ENCODE measurements at regions not wholly inside any gene's neighbourhood (a gene's known extent, or its start where the extent isn't known, plus 50 kb on each side); places are given as distances from the start of the nearest gene placed in this dataset.
"Not testable (repeated sequence)": the region's sequence is repeated elsewhere in the genome, so short reads cannot be mapped to it uniquely, and the experiment has no call there.

- no peak overlapping the region for H3K4me3 Mint-ChIP-seq
- no peaks in the 10 kb centered on the region for H3K27me3 Mint-ChIP-seq
- peaks cover 2% of the 10 kb centered on the region for H3K36me3 Mint-ChIP-seq
- no peak overlapping the region for H3K27ac Mint-ChIP-seq
- peaks cover 0 to 5% (median 2%) of the 10 kb centered on the region in 3 donors for H3K9me3 Mint-ChIP-seq
- H3K4me1 Mint-ChIP-seq: no peaks in the 10 kb centered on the region
Observed at GRCh38 chr13:55654243-55654642, 1486.5 kb upstream of the PRR20A start.

- H3K27ac Mint-ChIP-seq, H3K4me1 Mint-ChIP-seq, H3K4me3 Mint-ChIP-seq, H3K27me3 Mint-ChIP-seq, H3K36me3 Mint-ChIP-seq, H3K9me3 Mint-ChIP-seq: not testable (repeated sequence)
Observed at GRCh38 chr13:55660264-55660663, 1480.5 kb upstream of the PRR20A start.

- no peaks in the 10 kb centered on the region for H3K27me3 Mint-ChIP-seq
- H3K27ac Mint-ChIP-seq: no peak overlapping the region
- H3K4me1 Mint-ChIP-seq: no peaks in the 10 kb centered on the region
- no peaks in the 10 kb centered on the region for H3K36me3 Mint-ChIP-seq
- H3K4me3 Mint-ChIP-seq: no peak overlapping the region
- H3K9me3 Mint-ChIP-seq: peaks cover 2 to 8% (median 4%) of the 10 kb centered on the region in 3 donors
Observed at GRCh38 chr13:55660851-55661250, 1479.9 kb upstream of the PRR20A start.

GRCh38 chr13:55661505-55661904 lies 1479.2 kb upstream of the PRR20A start:
- Mint-ChIP-seq H3K27ac (no peak overlapping the region), H3K36me3 (no peaks in the 10 kb centered on the region), H3K4me3 (no peak overlapping the region), H3K9me3 (peaks cover 2 to 11% (median 4%) of the 10 kb centered on the region in 3 donors), H3K4me1 (no peaks in the 10 kb centered on the region), H3K27me3 (no peaks in the 10 kb centered on the region)

- H3K27ac Mint-ChIP-seq: no peak overlapping the region
- H3K4me3 Mint-ChIP-seq: no peak overlapping the region
- H3K4me1 Mint-ChIP-seq: no peaks in the 10 kb centered on the region
- H3K9me3 Mint-ChIP-seq: peaks cover 4 to 9% (median 6%) of the 10 kb centered on the region in 3 donors
- no peaks in the 10 kb centered on the region for H3K27me3 Mint-ChIP-seq
- H3K36me3 Mint-ChIP-seq: no peaks in the 10 kb centered on the region
Observed at GRCh38 chr13:55664178-55664577, 1476.5 kb upstream of the PRR20A start.

GRCh38 chr13:55669051-55669450 lies 1471.7 kb upstream of the PRR20A start:
- H3K27ac Mint-ChIP-seq: no peak overlapping the region
- no peaks in the 10 kb centered on the region for H3K27me3 Mint-ChIP-seq
- H3K9me3 Mint-ChIP-seq: peaks cover 3 to 17% (median 5%) of the 10 kb centered on the region in 3 donors
- no peaks in the 10 kb centered on the region for H3K4me1 Mint-ChIP-seq
- H3K4me3 Mint-ChIP-seq: no peak overlapping the region
- H3K36me3 Mint-ChIP-seq: no peaks in the 10 kb centered on the region

GRCh38 chr13:55673910-55674309 lies 1466.8 kb upstream of the PRR20A start:
- H3K9me3 Mint-ChIP-seq: peaks cover 0 to 17% (median 0%) of the 10 kb centered on the region in 3 donors
- no peaks in the 10 kb centered on the region for H3K4me1 Mint-ChIP-seq
- H3K27me3 Mint-ChIP-seq: no peaks in the 10 kb centered on the region
- H3K4me3 Mint-ChIP-seq: no peak overlapping the region
- H3K27ac Mint-ChIP-seq: no peak overlapping the region
- H3K36me3 Mint-ChIP-seq: no peaks in the 10 kb centered on the region

GRCh38 chr13:55682776-55683175 lies 1457.9 kb upstream of the PRR20A start:
- no peak overlapping the region for H3K27ac Mint-ChIP-seq

GRCh38 chr13:55705526-55705925 lies 1435.2 kb upstream of the PRR20A start:
- Mint-ChIP-seq H3K4me3 (no peak overlapping the region), H3K27ac (no peak overlapping the region), H3K27me3 (no peaks in the 10 kb centered on the region), H3K4me1 (no peaks in the 10 kb centered on the region), H3K36me3 (no peaks in the 10 kb centered on the region), H3K9me3 (peaks cover 0 to 4% (median 3%) of the 10 kb centered on the region in 3 donors)

More at GRCh38 chr13:55682776-55683175, 1457.9 kb upstream of the PRR20A start:
- H3K27me3 Mint-ChIP-seq: no peaks in the 10 kb centered on the region
- H3K9me3 Mint-ChIP-seq: peaks cover 0 to 8% (median 2%) of the 10 kb centered on the region in 3 donors
- H3K4me1 Mint-ChIP-seq: no peaks in the 10 kb centered on the region
- H3K4me3 Mint-ChIP-seq: no peak overlapping the region
- no peaks in the 10 kb centered on the region for H3K36me3 Mint-ChIP-seq

GRCh38 chr13:55705971-55706370 lies 1434.7 kb upstream of the PRR20A start:
- Mint-ChIP-seq H3K4me3 (no peak overlapping the region), H3K27me3 (no peaks in the 10 kb centered on the region), H3K36me3 (no peaks in the 10 kb centered on the region), H3K4me1 (no peaks in the 10 kb centered on the region), H3K27ac (no peak overlapping the region), H3K9me3 (peaks cover 0 to 4% (median 3%) of the 10 kb centered on the region in 3 donors)

- Mint-ChIP-seq H3K9me3 (peaks cover 2 to 16% (median 3%) of the 10 kb centered on the region in 3 donors), H3K36me3 (no peaks in the 10 kb centered on the region), H3K4me1 (no peaks in the 10 kb centered on the region), H3K27me3 (no peaks in the 10 kb centered on the region), H3K4me3 (no peak overlapping the region), H3K27ac (no peak overlapping the region)
Observed at GRCh38 chr13:55714120-55714519, 1426.6 kb upstream of the PRR20A start.

GRCh38 chr13:55727683-55728082 lies 1413.0 kb upstream of the PRR20A start:
- H3K9me3 Mint-ChIP-seq: peaks cover 0 to 3% (median 0%) of the 10 kb centered on the region in 3 donors

GRCh38 chr13:55728247-55728646 lies 1412.5 kb upstream of the PRR20A start:
- Mint-ChIP-seq H3K36me3 (no peaks in the 10 kb centered on the region), H3K9me3 (peaks cover 0 to 3% (median 0%) of the 10 kb centered on the region in 3 donors), H3K4me1 (no peaks in the 10 kb centered on the region), H3K27ac (no peak overlapping the region), H3K27me3 (no peaks in the 10 kb centered on the region), H3K4me3 (no peak overlapping the region)

More at GRCh38 chr13:55727683-55728082, 1413.0 kb upstream of the PRR20A start:
- Mint-ChIP-seq H3K4me1 (no peaks in the 10 kb centered on the region), H3K27me3 (no peaks in the 10 kb centered on the region), H3K27ac (no peak overlapping the region), H3K4me3 (no peak overlapping the region), H3K36me3 (no peaks in the 10 kb centered on the region)

- Mint-ChIP-seq H3K4me1 (no peaks in the 10 kb centered on the region), H3K4me3 (no peak overlapping the region), H3K27me3 (no peaks in the 10 kb centered on the region), H3K36me3 (no peaks in the 10 kb centered on the region), H3K9me3 (peaks cover 1 to 6% (median 2%) of the 10 kb centered on the region in 3 donors), H3K27ac (no peak overlapping the region)
Observed at GRCh38 chr13:55745828-55746227, 1394.9 kb upstream of the PRR20A start.

- peak overlapping the region in 1 of 3 donors; percentile 37 for H3K27ac Mint-ChIP-seq
- no peaks in the 10 kb centered on the region for H3K27me3 Mint-ChIP-seq
- no peak overlapping the region for H3K4me3 Mint-ChIP-seq
- no peaks in the 10 kb centered on the region for H3K36me3 Mint-ChIP-seq
- H3K4me1 Mint-ChIP-seq: no peaks in the 10 kb centered on the region
- H3K9me3 Mint-ChIP-seq: no peaks in the 10 kb centered on the region
Observed at GRCh38 chr13:55761986-55762385, 1378.7 kb upstream of the PRR20A start.

- Mint-ChIP-seq H3K4me3 (no peak overlapping the region), H3K4me1 (no peaks in the 10 kb centered on the region), H3K27ac (no peak overlapping the region), H3K9me3 (peaks cover 0 to 16% (median 5%) of the 10 kb centered on the region in 3 donors), H3K27me3 (no peaks in the 10 kb centered on the region), H3K36me3 (no peaks in the 10 kb centered on the region)
Observed at GRCh38 chr13:55777612-55778011, 1363.1 kb upstream of the PRR20A start.

All from IgD-negative memory B cell (primary cell).